ENCODE measurements at regions not wholly inside any gene's neighbourhood (a gene's known extent, or its start where the extent isn't known, plus 50 kb on each side); places are given as distances from the start of the nearest gene placed in this dataset.

DNA sequence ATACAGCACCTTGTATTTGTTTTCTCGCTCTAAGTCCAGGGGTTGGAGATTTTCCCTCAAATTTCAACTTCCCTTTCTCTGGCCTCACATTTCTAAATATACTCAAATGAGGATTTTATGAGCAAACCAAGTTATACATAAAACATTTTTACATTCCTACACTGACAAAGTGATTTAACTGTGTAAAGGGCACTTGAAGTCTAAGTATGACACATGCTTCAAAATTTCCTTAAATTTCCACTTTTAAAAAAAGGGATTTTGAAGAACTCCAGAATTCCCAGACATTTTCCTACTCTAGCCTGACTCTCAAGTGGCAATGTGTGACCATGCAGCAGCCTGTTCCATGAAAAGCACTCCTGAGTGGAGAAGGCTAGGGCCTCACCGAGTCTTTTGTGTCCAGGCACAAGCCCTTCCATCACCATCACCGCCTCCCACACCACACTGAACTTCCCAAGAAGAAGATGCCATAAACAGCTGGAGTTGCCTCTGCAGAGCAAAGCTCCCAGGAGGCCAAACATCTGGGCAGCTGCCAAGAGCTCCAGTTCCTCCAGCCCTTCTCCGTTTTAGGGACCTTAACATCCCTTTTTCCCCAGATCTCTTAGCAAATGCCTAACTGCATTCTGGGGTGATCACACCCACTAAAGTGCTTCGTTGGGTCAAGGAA is 68.9 kb downstream of the NCR2 start:
- DNase-seq: no peak

DNA sequence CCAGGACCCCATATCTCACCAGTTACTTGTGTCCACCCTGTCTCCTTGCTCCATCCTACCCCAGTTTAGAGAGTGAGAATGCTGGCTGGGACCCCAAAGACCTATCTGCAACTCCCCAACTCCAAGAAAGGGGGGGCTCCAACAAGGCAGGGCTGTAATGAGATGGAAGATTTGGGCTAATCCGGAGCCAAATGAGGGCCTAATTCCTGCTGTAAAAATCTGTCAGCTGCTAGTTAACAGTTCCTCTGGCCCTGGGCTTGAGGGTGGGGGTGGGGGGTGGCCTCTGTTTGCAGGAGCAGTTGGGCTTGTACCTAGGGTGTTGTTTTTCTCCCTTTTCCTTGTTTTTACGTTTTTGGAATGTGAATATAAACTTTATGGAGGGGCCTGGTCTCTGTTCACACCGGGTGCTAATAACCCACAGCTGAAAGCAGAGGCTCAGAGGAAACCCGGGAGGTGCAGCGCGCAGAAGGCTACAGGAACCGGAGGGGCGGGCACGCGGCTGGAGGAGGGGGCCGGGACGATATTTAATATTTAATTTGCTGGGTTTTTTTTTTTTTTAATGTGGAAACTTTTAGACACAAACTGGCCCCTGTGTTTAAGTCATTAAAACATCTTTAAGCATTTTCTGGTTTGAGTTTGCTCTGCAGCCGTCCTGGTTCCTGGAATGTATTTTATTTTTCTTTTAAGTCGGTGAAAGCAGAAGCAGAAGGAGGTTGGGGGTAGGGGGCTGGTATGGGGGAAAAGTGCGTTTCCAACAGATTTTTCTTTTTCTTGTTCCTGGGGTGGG is 70.7 kb downstream of the NCR2 start:
- no peak for DNase-seq

DNA sequence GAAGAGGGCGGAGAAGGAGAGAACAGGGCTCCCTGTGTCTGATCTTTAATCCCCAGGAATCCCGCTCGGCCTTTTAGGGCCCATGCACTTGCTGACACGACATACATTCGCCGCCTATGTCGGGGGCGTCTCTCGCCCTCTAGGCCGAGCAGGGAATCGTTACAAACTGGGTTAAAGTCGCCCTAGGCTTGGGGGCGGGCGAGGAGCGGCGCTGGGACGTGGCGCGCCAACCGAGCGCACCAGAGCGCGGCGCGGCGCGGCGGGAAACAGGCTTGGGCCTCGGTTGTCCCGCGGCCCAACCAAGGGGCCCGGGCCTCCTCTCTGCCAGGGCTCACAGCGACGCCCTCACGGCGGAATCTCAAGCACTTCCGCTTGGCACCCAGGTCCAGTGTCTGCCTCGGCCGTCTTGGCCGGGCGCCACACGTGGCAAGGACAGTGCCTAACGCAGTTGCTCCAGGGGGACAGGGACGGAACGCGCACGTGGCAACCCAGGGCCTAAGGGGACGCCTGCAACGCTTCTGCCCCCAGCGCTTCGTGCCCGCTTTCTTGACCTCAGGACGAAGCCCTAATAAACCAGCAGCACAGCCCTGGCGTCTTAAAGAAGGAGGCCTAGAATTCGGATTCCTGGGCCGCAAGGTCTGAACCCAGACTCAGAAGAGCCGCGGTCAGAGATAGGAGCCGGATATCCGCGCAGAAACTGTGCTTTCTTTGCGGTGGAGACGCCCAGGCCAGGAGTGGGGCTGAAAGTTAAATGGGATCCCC is 71.5 kb downstream of the NCR2 start:
- DNase-seq: no peak

DNA sequence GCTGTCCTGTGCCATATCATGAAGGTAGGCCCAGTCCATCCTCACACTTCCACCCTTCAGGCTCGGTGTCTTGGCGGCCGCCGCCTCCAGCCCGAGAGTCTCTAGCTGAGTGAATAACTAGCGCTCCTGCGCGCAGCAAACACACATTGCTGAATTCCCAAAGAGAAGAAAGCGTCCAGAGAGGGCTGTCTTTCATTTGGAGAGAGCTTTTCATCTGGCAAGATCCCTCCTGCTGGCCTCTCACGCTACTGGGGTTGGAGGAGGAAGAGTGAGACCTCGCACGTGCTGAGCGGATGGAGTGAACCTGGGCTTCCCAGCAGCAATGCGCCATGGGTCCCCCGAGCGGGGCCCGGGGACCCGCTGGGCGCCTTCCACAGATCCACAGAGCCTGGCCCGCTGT is 73.2 kb downstream of the NCR2 start:
- no peak for DNase-seq

DNA sequence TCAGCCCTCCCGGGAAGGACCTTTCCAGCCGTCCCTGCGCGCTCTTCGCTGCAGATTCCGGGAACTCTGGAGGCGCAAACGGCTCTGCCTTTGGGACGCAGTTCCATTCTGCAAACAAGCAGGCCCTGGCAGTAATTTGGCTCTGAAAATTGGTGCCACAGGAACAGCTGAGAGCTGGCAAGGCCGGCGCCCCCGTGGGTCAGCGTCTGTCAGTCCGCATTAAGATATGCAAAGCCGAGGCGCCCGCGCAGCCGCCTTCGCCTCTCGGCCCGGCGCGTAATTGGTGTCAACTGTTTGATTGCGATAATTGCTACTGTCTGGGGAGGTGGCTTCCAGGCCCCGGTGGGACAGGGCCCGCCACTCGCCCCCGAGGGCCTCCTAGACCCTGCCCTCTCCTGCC is 73.6 kb downstream of the NCR2 start:
- no peak for DNase-seq

DNA sequence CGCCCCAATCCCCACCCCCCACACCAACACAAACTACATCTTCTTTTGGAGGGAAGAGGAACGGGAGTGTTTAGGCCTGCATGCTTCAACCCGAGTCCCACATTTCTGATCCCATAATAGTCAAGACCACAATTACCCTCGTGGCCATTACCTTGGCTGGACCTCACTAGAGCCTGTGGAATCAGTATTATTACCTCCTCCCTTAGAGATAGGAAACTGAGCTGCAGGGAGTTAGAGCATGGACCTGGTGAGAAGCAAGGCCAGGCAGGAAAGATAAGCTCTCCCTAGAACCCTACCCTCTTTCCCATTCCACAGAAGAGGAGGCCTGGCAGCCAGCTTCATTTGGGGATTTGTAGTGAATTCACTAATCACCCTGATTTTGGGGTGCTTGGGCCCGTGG is 74.1 kb downstream of the NCR2 start:
- no peak for DNase-seq

DNA sequence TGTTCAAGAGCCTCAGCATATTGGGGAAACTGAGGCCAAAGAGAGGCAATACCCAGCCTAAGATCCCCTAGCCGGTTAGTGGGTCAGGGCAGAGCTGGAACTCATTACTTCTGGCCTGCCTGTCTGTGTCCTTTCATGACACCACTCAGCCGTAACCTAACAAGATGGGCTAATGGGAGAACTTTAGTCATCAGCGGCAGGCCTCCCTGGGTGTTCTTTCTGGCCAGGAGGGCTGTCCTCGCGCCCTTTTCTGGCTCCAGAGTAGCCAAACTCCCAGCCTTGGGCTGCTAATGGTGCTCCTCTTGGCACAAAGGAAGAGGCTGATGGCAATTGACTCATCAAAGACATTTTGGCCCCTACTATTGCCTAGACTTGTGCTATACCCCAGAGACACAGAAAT is 76.6 kb downstream of the NCR2 start:
- no peak for DNase-seq

DNA sequence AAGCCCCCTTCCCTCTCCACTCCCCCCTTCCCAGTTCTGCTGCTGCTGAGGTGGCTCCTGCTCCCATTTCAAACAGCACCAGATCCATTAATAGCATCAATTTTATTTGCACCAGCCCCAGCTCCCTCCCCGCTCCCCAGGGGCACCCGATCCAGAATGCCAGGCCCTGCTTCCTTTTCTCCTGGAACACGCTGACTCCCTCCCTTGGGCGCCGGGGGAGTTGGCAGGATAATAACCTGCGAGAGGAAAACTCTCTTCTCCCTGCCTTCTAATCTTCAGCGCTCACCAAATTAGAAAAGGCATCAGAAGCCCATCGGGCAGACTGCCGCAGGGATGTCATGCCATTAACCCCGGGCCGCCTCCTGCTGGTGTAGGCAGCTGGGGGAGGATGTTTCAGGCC is 77.8 kb downstream of the NCR2 start:
- no peak for DNase-seq

DNA sequence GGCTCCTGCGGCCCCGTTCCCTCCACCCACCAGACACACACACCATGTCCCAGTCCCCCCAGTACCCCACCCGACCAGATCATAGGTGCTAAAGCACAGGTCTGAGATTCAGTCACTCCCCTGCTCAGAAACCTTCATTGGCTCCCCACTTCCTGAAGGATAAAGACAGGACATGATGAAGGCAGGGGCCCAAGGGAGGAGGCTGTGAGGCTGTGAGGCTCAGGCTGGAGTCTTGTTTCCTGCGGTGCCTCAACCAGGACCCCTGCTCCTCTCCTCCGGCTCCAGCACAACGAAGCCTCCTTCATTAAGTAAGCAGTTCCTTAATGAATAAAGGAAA is 81.1 kb downstream of the NCR2 start:
- no peak for DNase-seq

DNA sequence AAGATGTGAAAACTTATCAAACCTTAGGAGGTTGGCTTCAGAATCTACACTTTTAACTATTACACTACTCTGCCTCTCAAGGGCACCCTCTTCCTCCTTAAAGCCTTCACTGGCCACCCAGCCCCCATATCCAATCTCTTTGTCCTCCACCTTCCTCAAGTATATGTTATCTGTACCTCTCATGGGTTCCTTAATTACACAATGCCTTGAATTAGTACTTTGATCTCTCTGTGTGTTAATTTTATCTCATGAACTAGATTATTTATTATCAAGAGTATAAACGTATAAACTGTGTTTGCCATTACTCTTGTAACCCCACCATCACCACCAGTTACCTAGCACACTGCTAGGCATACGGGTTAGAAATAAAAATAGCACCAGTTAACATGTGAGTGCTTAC is 83.3 kb downstream of the NCR2 start:
- no peak for DNase-seq

DNA sequence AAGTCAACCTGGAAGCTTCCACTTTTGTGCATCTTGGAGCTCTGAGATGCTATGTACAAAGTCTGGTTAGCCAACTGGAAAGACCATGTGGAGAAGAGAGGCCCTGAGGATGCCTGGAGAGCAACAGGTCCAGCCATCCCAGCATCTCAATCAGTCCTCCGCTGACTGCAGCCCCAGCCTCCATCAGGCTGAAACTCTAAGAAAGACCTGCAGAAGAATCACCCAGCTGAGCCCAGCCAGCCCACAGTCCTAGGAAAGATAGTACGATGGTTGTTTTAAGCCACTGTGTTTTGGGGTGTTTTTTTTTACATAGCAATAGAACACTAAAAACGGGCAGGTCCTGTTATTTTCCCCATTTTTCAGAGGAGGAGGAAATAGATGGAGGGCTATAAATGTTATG is 84.0 kb downstream of the NCR2 start:
- DNase-seq: no peak

DNA sequence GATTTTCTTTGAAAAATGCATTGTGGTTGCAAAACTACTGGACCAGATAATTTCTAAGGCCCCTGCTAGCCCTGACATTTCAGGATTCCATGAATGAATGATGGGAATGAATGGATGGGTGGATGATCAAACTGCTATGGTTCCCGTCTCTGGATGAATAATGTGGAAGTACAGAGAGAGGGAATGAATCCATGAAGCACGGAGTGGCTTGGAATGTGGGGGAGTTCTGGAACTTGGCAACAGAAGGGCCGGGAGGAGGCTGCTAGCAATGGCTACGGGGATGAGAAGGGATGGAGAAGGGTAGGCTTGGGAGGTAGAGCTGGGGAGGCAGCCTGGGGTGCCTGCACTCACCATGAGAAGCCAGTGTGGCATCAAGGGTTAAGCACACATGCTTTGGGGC is 84.8 kb downstream of the NCR2 start:
- no peak for DNase-seq

DNA sequence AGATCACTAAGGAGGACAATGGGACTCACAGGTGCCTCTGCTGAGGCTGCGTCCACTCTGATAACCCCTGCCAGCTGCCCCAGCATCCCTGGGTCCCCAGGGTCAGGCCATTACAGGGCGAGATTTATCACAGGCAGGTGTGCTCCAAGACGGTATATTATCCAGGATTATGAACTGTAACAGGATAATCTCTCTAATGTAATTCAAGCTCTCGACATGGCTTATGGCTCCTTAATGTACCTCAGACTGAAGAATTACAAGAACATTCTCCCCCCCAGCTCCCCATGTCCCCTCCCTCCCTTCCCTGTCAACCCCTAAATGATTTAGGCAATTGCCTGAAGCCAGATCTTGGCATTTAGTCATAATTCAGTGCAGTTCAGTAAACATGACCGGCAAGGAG is 86.8 kb downstream of the NCR2 start:
- no peak for DNase-seq

DNA sequence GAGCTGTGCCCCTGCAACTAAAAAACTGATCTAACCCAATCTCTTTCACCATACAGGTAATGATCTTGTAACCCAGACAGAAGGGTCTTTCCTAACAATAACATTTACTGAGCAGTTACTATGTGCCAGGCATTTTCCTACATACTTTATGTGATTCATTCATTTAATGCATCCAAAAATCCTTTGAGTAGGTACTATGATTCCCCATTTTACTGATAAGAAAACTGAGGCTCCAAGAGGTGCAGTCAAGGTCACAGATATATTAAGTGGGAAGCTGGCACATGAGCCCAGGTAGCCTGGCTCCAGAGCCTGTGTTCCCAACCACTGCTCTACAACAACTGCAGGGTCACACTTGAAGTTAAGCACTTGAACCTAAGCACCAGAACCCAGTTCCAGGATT is 87.6 kb downstream of the NCR2 start:
- DNase-seq: no peak

DNA sequence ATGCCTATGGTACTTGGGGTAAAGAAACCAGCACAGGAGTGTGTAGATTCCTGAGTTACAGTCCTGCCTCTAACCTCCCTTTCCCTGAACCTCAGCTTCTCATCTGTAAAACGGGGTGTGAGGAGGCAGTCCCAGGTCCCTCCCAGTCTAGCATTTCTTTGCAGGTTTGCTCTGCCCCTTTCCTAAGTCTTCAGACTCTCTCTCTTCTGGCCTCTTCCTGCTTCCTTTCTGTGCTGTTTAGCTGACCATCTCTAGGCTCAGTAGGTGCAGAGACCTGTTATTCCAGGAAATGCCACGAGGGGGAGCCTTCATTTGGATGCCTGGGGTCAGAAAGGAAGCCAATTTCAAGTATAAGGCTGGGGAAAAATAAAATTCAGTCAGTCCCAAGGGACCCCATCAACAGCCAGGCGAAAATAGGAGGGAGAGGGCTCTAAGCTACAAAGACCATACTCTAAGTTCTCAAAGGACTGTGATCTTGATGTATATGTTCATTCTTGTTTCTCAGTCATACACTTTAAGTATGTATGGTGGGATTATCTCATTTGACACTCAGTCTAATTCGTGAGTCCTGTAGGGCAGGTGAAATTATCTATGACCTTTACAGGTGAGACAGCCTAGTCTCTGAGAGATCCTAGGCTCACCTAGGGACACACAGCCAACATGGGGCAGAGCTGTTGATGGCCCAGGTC is 89.1 kb downstream of the NCR2 start:
- peak; percentile 88 to 89 for DNase-seq

DNA sequence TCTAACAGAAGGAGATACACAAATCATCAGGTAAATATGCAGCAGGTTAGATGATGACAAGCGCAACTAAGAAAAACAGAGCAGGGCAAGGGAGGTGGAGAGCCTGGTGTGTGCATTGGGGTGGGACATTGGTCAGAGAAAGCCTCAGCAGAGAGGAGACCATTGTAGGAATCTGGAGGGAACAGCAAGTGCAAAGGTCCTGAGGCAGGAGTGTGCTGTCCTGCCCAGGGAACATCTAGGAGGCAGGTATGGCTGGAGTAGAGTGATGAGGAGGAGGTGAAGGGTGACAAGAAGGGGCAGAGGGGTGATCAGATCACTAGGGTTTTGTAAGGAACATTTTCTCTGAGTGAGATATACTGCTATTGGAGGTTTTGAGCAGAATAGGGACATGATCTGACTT is 90.1 kb downstream of the NCR2 start:
- DNase-seq: no peak

DNA sequence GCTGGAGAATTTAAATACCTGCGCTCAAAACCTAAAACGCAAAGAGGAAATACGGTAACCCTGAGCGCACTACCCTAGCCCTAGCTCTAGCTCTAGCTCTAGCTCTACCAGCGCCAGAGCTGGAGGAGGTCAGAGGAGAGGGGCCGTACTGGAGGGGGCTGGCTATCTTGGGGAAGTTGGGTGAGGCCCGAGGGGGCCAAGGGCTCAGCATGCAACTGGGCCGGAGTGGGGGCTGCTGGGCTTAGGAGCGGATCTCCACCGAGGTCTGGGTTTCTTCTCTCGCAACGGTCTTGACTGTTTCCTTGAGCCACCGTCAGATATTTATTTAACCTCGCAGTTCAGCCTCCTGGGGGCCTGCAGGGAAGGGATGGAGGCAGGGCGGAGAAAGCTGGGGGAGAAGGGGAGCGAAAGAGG is 91.0 kb downstream of the NCR2 start:
- DNase-seq: no peak

DNA sequence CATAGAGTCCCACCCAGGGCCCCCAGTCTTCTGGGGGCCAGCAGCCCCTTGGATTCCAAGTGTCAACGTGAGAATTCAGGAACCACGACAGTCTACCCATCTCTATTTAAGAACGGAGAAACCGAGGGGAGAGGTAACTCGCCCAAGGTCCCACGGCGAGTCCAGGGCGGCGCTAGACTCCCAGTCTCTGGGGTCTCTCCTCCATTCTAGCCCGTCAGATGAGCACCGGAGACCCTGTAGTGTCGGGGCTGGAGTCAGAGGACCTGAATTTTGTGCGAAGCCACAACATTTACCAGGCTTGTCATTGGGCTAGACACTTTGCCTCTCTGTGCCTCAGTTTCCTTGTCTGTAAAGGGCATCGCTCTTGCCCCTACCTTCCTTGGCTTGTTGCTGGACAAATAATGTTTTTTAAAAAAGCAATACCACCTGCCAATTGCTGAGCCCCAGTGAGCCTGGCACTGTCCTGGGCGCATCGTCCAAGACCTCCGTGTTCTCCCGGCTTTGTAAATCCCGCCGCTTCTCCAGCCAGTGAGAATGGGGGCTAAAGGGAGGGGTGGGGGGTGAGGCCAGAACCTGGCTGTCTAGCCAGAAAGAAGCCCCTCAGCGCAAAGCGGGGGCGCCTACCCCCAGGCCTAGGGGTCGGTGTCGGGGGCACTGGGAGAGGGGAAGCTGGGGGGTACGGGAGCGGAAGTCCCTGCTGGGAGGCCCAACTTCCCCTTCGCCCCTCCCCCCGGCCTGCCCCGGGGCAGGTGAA is 91.7 kb downstream of the NCR2 start:
- no peak for DNase-seq

DNA sequence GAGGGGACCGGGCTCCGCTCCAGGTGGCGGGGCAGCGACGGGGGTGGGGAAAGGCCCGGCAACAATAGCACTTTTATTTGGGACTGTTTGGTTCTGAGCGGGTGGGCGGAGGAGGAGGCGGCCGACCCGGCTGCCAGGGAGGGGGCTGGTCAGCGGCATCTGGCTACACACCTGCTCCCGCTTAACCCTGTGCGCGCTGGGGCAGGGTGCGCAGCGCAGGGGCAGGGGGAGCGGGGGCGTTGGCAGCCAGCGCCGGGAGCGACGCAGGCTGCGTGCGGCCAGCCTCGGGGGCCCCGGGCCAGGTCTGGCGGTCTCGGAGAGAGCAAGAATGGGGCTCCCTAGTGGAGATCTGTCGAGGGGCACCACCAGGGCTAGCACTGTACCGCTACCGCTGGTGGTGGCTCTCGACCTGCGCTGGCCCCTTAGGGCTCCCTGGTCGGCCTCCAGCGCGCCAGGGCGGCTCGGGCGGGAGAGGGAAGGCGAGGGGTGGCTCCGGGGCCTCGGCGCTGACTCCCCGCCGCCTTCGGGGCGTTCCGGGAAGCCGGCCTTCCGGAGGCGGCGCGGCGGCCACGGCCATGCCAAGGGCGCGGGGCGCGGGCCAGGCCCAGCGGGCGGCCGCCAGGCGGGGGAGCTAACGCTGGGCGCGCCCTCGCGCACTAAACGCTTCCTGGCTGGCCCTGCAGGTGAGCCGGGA is 92.4 kb downstream of the NCR2 start:
- DNase-seq: peak; percentile 44 to 58

DNA sequence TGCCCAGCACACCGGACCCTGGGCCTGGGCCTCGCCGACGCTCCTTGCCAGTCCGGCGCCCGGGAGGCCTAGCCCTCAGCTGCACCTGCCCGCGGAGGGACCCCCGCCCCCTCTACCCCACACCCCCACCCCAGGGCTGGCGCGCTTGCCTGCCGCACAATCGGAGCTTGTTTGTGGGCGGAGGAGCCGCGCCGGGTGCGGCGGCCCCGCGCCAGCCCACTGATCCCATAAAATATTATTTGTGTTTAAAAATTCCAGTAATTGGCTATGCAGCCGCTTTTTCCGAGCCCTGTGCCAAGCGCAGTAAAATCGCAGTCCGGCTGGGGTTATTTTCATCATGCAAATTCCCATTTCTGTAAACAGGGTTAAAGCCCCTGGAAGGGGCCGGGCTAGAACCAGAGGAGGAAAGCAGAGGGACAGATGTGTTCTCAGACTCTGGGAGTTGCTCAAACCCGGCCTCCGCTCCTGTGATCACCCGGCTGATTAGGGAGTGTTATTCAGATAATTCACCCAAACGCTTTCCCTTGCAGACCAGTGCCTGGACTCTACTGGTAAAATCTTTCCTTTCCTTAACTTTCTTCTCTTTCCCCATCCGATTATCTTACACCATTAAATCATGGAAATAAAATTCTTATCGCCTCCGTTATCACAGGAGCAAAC is 93.1 kb downstream of the NCR2 start:
- no peak for DNase-seq

DNA sequence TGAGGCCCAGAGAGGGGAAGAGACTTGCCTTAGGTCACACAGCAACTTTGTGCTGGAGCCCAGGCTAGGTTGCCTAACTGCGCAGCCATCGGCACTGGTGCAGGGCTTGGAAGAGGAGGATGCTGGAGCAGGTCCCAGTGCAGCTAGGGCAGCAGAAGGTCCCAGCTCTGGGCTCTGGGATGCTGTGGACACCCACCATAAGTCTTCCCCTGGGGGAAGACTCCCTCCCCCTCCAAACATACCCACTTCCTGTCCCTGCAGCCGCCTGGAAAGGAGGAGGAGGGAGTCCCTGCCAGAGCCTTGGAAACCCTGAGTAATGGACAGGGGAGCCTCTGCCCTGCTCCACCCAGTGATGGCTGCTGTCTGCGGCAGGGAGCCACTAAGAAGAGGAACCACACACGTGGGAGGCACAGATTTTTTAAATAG is 93.6 kb downstream of the NCR2 start:
- peak; percentile 55 to 68 for DNase-seq
